ENCODE measurements at regions not wholly inside any gene's neighbourhood (a gene's known extent, or its start where the extent isn't known, plus 50 kb on each side); places are given as distances from the start of the nearest gene placed in this dataset.

GRCh38 chr22:48090332-48090672 lies 1327.9 kb downstream of the TBC1D22A start:
- TF ChIP-seq JUND (IDR thresholded peaks at IDR 0.05; ENCODE audit: low read depth) = no peak
- in situ Hi-C loops (cut with HindIII; ENCODE audit: low pct_unique_long_range_greater_than_20kb, low sequenced_read_pairs) = no loop called here
- no peak for DNase-seq (ENCODE audit: low read depth in 1 of 2, low spot score in 1 of 2)

- DNase-seq (ENCODE audit: low read depth in 1 of 2, low spot score in 1 of 2) = no peak
- no peak for TF ChIP-seq JUND (IDR thresholded peaks at IDR 0.05; ENCODE audit: low read depth)
- in situ Hi-C loops (cut with HindIII; ENCODE audit: low pct_unique_long_range_greater_than_20kb, low sequenced_read_pairs) = no loop called here
Measured at GRCh38 chr22:48089601-48090331, 1327.3 kb downstream of the TBC1D22A start.

- no peak for DNase-seq (ENCODE audit: low read depth in 1 of 2, low spot score in 1 of 2)
- in situ Hi-C loops (cut with HindIII; ENCODE audit: low pct_unique_long_range_greater_than_20kb, low sequenced_read_pairs) = no loop called here
- TF ChIP-seq JUND (IDR thresholded peaks at IDR 0.05; ENCODE audit: low read depth) = no peak
Measured at GRCh38 chr22:48088926-48089536, 1326.6 kb downstream of the TBC1D22A start.

- no peak for TF ChIP-seq JUND (IDR thresholded peaks at IDR 0.05; ENCODE audit: low read depth)
- no peak for DNase-seq (ENCODE audit: low read depth in 1 of 2, low spot score in 1 of 2)
- in situ Hi-C loops (cut with HindIII; ENCODE audit: low pct_unique_long_range_greater_than_20kb, low sequenced_read_pairs) = no loop called here
Measured at GRCh38 chr22:48088251-48088650, 1325.8 kb downstream of the TBC1D22A start.

GRCh38 chr22:48085901-48086645 lies 1323.6 kb downstream of the TBC1D22A start:
- in situ Hi-C loops (cut with HindIII; ENCODE audit: low pct_unique_long_range_greater_than_20kb, low sequenced_read_pairs) = no loop called here
- no peak for TF ChIP-seq JUND (IDR thresholded peaks at IDR 0.05; ENCODE audit: low read depth)
- no peak for DNase-seq (ENCODE audit: low read depth in 1 of 2, low spot score in 1 of 2)

GRCh38 chr22:48084729-48085050 lies 1322.2 kb downstream of the TBC1D22A start:
- no peak for TF ChIP-seq JUND (IDR thresholded peaks at IDR 0.05; ENCODE audit: low read depth)
- in situ Hi-C loops (cut with HindIII; ENCODE audit: low pct_unique_long_range_greater_than_20kb, low sequenced_read_pairs) = no loop called here
- no peak for DNase-seq (ENCODE audit: low read depth in 1 of 2, low spot score in 1 of 2)

GRCh38 chr22:48084041-48084728 lies 1321.7 kb downstream of the TBC1D22A start:
- in situ Hi-C loops (cut with HindIII; ENCODE audit: low pct_unique_long_range_greater_than_20kb, low sequenced_read_pairs) = no loop called here
- TF ChIP-seq JUND (IDR thresholded peaks at IDR 0.05; ENCODE audit: low read depth) = no peak
- DNase-seq (ENCODE audit: low read depth in 1 of 2, low spot score in 1 of 2) = no peak

GRCh38 chr22:48083502-48083901 lies 1321.1 kb downstream of the TBC1D22A start:
- in situ Hi-C loops (cut with HindIII; ENCODE audit: low pct_unique_long_range_greater_than_20kb, low sequenced_read_pairs) = no loop called here
- no peak for TF ChIP-seq JUND (IDR thresholded peaks at IDR 0.05; ENCODE audit: low read depth)
- no peak for DNase-seq (ENCODE audit: low read depth in 1 of 2, low spot score in 1 of 2)

GRCh38 chr22:48082284-48082683 lies 1319.8 kb downstream of the TBC1D22A start:
- DNase-seq (ENCODE audit: low read depth in 1 of 2, low spot score in 1 of 2) = no peak
- TF ChIP-seq JUND (IDR thresholded peaks at IDR 0.05; ENCODE audit: low read depth) = no peak
- in situ Hi-C loops (cut with HindIII; ENCODE audit: low pct_unique_long_range_greater_than_20kb, low sequenced_read_pairs) = no loop called here

GRCh38 chr22:48081281-48081680 lies 1318.8 kb downstream of the TBC1D22A start:
- in situ Hi-C loops (cut with HindIII; ENCODE audit: low pct_unique_long_range_greater_than_20kb, low sequenced_read_pairs) = no loop called here
- TF ChIP-seq JUND (IDR thresholded peaks at IDR 0.05; ENCODE audit: low read depth) = no peak
- no peak for DNase-seq (ENCODE audit: low read depth in 1 of 2, low spot score in 1 of 2)

- TF ChIP-seq JUND (IDR thresholded peaks at IDR 0.05; ENCODE audit: low read depth) = no peak
- DNase-seq (ENCODE audit: low read depth in 1 of 2, low spot score in 1 of 2) = no peak
- in situ Hi-C loops (cut with HindIII; ENCODE audit: low pct_unique_long_range_greater_than_20kb, low sequenced_read_pairs) = no loop called here
Measured at GRCh38 chr22:48080316-48081165, 1318.1 kb downstream of the TBC1D22A start.
